Right hindlimb (tissue), 1 donor: ENCODE measurements at regions not wholly inside any gene's neighbourhood (a gene's known extent, or its start where the extent isn't known, plus 50 kb on each side); places are given as distances from the start of the nearest gene placed in this dataset.

ENCODE experiments used
- DNase-seq: peaks from one replicate; pipeline ENCODE4 v3.0.0-alpha.2; 2018

GRCh38 chr4:14184265-14184664 is 556.7 kb upstream of the BOD1L1 start:
- peak; percentile 85 for DNase-seq

- no peak for DNase-seq
These were observed 557.2 kb upstream of the BOD1L1 start for GRCh38 chr4:14184767-14185166.

DNA sequence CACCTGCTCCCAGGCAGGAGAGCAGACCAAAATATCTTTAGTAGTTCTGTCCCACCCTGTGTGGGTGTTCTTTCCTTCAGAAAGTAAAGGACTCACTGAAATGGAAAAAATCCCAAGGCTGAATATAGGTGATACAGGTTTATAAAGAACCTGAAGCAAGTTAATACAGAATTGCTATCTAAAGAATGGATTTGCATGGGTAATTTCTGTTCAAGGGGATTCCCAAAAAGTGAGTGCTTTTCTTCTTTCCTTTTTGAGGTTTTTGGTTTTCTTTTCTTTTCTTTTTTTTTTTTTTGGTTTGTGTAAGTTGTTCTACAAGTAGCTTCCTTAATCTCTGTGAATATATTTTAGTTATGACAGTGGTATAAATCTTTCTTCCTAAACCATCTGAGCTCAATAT is 560.7 kb upstream of the BOD1L1 start:
- no peak for DNase-seq

DNA sequence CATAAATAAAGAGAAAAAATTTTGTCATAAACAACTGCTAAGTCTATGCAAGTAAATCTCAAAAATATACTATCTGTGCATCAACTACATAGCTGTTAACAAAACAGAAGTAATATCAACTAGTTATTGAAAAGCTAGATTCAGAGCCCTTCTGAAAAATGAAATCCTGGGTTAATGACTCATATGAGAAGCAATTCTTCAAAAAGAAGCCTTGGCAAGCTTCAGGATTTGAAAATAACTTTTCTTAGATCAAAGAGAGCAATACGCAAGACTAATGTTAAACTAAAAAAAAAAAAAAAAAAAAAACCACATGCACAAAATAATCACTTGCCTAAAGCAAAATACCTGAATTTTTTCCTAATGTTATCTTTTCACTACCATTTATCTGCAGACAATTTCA is 566.1 kb upstream of the BOD1L1 start:
- no peak for DNase-seq

DNA sequence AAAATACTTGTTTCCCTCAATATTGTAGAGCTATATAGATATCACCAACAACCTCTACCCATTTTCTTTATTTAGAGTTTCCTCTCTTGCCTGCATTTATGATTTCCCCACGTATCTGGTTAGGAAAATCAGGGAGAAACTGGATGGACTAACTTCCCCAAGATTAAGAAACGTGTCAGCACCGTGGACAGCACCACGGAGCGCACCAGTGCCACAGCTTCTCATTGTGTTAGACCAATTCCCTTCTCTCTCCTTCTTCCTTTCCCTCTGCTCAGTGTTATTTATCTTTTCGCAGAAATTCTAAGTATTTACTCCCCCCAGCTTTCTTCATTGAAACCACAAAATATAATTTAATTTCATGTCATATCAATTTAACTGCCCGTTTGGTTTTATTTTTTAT is 568.6 kb upstream of the BOD1L1 start:
- DNase-seq, result peak; percentile 55

- DNase-seq, result no peak
These were observed 587.7 kb upstream of the BOD1L1 start for GRCh38 chr4:14215116-14215770.

DNA sequence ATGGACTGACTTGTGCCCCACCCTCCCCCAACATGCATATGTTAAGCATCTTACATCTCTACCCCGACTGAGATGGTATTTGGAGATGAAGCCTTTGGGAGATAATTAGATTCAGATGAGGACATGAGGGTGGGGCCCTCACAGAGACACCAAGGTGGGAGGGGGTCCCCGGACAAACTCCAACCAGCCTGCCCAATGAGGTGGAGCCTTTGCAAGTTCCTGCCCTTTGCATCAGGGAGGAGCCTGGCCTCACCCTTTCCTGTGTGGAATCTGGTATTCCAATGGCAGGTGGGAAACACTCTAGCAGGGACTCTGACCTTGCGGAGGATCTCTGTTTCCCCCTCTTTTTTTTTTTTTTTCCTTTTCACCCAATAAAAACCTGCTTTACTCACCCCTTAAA is 589.9 kb upstream of the BOD1L1 start:
- no peak for DNase-seq

- DNase-seq, result no peak
These were observed 591.1 kb upstream of the BOD1L1 start for GRCh38 chr4:14218641-14219040.

GRCh38 chr4:14221176-14221575 is 593.7 kb upstream of the BOD1L1 start:
- no peak for DNase-seq

DNA sequence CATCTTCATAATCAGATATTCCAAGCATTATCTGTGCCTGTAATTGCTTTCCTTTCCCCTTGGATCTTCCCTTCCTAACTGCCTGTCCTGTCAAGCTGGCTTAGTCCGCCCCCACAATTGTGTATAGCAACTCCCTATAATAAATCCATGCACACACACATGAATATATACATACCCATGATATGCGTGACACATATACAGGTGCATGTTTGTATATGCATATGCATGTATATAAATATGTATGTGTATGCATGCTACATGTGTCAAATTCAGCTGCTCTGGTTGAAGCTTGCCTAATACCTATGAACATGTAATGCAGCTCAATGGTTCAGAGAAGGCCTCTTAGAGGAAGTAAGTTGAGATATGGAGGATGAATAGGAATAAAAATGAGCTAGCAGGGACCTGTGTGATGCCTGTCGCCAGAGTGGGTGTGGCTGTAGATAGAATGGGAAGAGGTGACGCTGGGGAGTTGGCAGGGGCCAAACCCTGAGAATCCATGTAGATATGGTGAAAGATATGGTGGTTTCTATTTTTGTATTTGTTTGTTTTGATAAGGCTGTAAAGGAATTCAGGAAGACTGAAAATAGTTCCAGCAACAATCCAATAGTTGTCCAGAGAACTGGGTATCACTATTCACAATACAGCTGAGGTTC is 595.0 kb upstream of the BOD1L1 start:
- DNase-seq, result no peak

- DNase-seq, result no peak
These were observed 595.9 kb upstream of the BOD1L1 start for GRCh38 chr4:14223461-14223860.

- DNase-seq, result no peak
These were observed 598.2 kb upstream of the BOD1L1 start for GRCh38 chr4:14225688-14226207.

DNA sequence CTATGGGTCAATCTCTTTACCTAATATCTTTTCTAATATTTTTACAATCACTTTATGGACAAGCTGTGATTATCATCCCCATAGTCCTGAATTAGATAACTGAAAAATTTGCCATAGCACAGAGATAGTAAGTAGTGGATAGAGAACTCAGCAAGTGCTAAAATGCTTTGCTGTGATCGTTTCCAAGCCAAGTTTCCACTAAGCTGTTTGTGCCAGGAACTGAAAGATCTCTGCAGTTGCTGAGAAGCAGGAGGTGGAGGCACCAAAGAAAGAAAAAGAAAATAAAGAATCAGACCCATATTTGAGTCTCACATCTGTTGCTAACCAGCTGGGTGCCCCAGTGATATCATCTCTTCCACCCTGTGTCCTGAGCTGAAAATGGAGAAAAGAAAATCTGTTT is 605.6 kb upstream of the BOD1L1 start:
- no peak for DNase-seq

DNA sequence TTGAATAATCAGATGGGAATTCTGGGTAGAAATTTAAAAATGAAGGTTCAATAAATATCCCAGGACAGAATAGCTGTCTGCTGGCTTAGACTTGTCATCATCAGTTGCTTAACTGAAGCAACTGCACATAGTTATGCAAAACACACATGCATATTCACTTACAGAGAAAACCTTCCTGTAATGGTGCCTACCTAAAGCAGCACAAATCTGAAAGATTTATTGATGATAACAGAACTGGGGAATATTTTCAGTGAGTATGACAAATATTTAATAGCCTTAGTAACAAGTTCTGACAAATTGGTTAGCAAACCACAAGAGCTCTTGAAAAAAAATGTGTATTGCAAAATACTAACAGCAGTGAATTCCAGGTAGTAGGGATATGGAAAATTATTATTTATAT is 606.8 kb upstream of the BOD1L1 start:
- DNase-seq, result no peak

GRCh38 chr4:14236359-14236758 is 608.8 kb upstream of the BOD1L1 start:
- DNase-seq, result no peak

GRCh38 chr4:14237911-14238310 is 610.4 kb upstream of the BOD1L1 start:
- no peak for DNase-seq

GRCh38 chr4:14241574-14241973 is 614.0 kb upstream of the BOD1L1 start:
- DNase-seq, result no peak

- no peak for DNase-seq
These were observed 620.2 kb upstream of the BOD1L1 start for GRCh38 chr4:14247767-14248166.

DNA sequence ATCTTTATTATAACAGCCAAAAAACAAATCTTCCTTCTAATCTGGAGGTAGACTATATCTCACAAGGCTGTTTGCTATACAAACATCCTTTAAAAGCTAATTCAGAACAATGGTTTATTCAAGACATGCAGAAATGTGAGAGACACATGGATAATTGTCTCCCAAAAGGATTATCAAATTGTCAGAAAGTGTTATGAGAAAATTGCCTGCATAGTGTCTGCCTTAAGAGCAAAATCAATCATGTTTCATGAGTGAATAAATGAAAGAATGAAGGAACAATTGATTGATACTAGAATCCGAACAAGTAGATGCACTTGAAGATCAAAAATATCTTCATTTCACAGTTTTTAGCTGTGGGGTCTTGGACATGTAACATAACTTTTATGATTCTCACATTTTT is 621.7 kb upstream of the BOD1L1 start:
- no peak for DNase-seq

DNA sequence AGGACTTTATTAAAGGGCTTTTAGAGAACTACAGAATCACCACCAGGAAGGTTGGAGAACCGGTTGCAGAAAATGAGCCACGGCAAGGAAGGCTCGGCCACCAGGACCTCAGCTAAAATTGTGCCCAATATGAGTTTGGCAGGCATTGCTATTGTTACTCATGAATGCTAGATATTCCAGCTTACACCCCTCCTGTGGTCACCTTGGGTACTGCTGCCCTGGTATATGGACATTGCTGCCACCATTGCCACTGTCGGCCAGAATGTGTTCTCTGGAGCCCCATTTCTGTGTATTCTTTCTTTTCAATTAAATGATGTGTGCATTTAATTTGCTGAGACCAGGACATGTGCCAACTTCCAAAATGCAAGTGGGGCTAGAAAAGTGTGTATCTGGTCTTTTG is 626.7 kb upstream of the BOD1L1 start:
- DNase-seq, result no peak

DNA sequence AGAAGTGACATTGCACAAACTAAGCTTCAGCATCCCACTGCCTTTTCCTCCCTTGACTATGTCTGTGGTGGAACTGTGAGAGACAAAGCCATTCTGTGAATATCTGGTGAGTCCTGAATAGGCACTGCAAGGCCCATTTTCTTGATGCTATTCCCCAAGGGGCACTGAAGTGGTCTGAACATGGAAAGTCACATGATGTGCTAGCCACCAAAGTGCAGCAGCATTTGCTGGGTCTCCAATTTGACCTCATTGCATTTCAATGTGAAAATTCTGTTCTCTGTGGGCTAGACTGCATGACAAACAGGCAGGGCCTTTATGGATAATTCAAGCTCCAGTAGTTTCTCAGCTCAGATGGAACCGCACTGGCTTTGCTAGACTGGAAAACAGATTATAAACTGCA is 627.4 kb upstream of the BOD1L1 start:
- no peak for DNase-seq

DNA sequence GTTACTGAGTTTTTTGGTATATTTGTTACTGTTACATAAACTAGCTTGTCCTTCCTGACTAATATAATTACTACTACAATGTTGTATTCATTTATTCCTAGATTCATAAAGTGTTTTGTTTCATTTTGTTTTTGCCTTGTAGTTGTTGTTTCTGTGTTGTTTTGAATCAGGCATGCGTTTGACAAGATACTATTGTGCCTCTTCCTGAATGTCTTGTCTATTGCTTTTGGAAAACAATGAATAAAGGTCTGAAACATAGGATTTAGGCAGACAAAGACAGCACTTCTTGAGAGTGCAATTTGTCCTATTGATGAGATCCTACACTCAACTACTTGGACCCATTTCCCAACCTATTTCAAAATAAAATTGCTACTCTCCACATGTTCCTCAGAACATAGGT is 630.4 kb upstream of the BOD1L1 start:
- no peak for DNase-seq

DNA sequence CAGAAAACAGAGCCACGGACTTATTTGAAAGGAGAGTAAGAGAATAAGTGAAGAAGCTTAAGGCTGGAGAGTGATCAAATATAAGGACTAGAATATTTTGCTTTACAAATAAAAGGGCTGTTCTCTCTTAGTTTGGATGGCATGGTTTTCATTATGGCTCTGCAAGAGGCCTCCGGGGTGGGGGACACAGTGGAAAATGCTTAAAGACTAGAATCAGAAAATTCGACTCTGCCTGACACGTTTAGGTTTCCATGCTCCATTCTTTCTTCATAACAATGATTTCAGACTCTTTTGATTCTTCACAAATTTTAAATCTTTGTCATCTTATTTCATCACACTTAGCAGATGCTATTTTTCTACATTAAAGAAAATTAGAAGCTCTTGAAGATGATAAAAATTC is 632.4 kb upstream of the BOD1L1 start:
- no peak for DNase-seq

- no peak for DNase-seq
These were observed 633.1 kb upstream of the BOD1L1 start for GRCh38 chr4:14260591-14260990.

GRCh38 chr4:14262221-14262620 is 634.7 kb upstream of the BOD1L1 start:
- DNase-seq, result no peak
